Panc1 (cell line): ENCODE measurements at regions not wholly inside any gene's neighbourhood (a gene's known extent, or its start where the extent isn't known, plus 50 kb on each side); places are given as distances from the start of the nearest gene placed in this dataset.

ENCODE experiments used
- ATAC-seq: fragments of 200-7000 bp; cut with Tn5 transposase; 2 replicates; pipeline ENCODE4 v1.9.1; 2020; ENCODE audit warnings: mild to moderate bottlenecking, moderate library complexity
- BruUV-seq: library from RNA; stranded (reverse); fragments of 400-500 nt; replicated peaks from 2 replicates; lab custom pipeline; 2021; lab: Mats Ljungman, UMichigan
- CTCF ChIA-PET: fragments of 300-600 bp; sonication (Branson Sonifier 250); formaldehyde crosslinking; loops from one replicate; lab custom pipeline; 2022; ENCODE audit warnings: antibody characterized with exemption; lab: Charles Lee
- POLR2A ChIA-PET: fragments of 300-600 bp; sonication (Branson Sonifier 250); formaldehyde crosslinking; loops from one replicate; lab custom pipeline; 2022; ENCODE audit warnings: antibody characterized with exemption; lab: Charles Lee
- DNase-seq: peaks from one replicate; pipeline ENCODE4 v3.0.0-alpha.2; 2010; ENCODE audit warnings: low read depth, low spot score
- H3K27ac ChIP-seq: 2 replicates; pipeline ENCODE4 v1.5.1; 2011; ENCODE audit warnings: mild to moderate bottlenecking, low read length, inconsistent platforms
- H3K27me3 ChIP-seq: fragments of 200-500 bp; sonication (Bioruptor generic); 2 replicates; pipeline ENCODE4 v1.6.0; 2014; ENCODE audit warnings: low read length, inconsistent platforms; ENCODE audit not compliant: control insufficient read depth, insufficient read depth
- H3K36me3 ChIP-seq: fragments of 200-500 bp; sonication (Bioruptor generic); 2 replicates; pipeline ENCODE4 v1.5.1; 2014; ENCODE audit warnings: inconsistent platforms, mild to moderate bottlenecking, low read length, moderate library complexity; ENCODE audit not compliant: control insufficient read depth, insufficient read depth
- H3K4me1 ChIP-seq: 2 replicates; pipeline ENCODE4 v1.5.1; 2011; ENCODE audit warnings: inconsistent platforms, mild to moderate bottlenecking, low read length, moderate library complexity; ENCODE audit not compliant: control insufficient read depth, insufficient read depth
- H3K4me3 ChIP-seq, 2 experiments: 2 replicates each; pipeline ENCODE4 v1.5.1; 2011 to 2012; ENCODE audit warnings: low read depth in 2 of 2, low read length in 2 of 2, mild to moderate bottlenecking in 2 of 2, inconsistent platforms in 1 of 2, moderate library complexity in 1 of 2
- H3K9me3 ChIP-seq: fragments of 200-500 bp; sonication (Bioruptor generic); 2 replicates; pipeline ENCODE4 v1.5.1; 2014; ENCODE audit warnings: low read depth, mild to moderate bottlenecking, inconsistent platforms, low read length, moderate library complexity; ENCODE audit not compliant: control insufficient read depth, insufficient read depth
- POLR2AphosphoS5 ChIP-seq: IDR thresholded peaks from 2 replicates; pipeline ENCODE4 v1.6.1; 2012; ENCODE audit warnings: mild to moderate bottlenecking, low read depth, low read length, moderate library complexity
- SIN3A ChIP-seq: IDR thresholded peaks from 2 replicates; pipeline ENCODE4 v1.6.1; 2012; ENCODE audit warnings: low read depth, mild to moderate bottlenecking, low read length, moderate library complexity, borderline replicate concordance; ENCODE audit not compliant: insufficient read depth
- TCF7L2 ChIP-seq: IDR thresholded peaks from 2 replicates; pipeline ENCODE4 v1.6.1; 2011; ENCODE audit warnings: mild to moderate bottlenecking, low read depth, low read length, inconsistent platforms
- in situ Hi-C: cut with HindIII; loops from 2 replicates; pipeline ENCODE4 v1.10.0; 2016; ENCODE audit warnings: low sequenced_read_pairs, low pct_unique_long_range_greater_than_20kb
- intact Hi-C: fragments of 100-400 bp; cut with micrococcal nuclease; formaldehyde crosslinking; loops from one replicate; pipeline ENCODE4 v1.10.0; 2022; ENCODE audit not compliant: unreplicated experiment
- TF ChIP-seq, protein P1 (sequence below): fragments of 450-650 bp; IDR thresholded peaks from 2 replicates; pipeline ENCODE4 v1.5.1; 2017; ENCODE audit warnings: mild to moderate bottlenecking
- TF ChIP-seq, protein P2 (sequence below), 2 experiments: IDR thresholded peaks; 2 replicates each; pipeline ENCODE4 v1.6.1; 2011 to 2012; ENCODE audit warnings: low read depth in 2 of 2, control low read depth in 1 of 2, low read length in 1 of 2, mild to moderate bottlenecking in 1 of 2, moderate library complexity in 1 of 2; ENCODE audit not compliant: insufficient read depth in 1 of 2

DNA sequence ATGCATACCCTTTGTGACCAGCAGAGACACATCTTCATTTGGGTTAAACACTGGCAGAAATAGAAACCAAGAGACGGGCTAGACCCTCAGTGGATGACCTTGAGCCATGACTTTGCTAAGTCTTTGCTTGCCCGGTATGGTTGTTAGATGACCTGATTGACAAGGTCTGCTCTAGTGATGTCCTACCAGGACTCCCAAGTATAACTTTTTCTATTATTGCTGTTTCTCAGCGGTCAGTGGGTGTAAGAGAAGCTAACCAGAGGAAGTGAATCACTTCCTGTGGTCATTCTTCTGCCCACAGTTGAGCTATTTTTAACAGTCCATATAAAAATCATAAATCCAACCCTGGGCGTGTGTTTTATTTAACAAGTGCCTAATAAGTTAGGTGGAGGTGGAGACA is 126.2 kb upstream of the ETS2 start:
- DNase-seq: peak; percentile 24
- Histone ChIP-seq H3K27ac (no peak overlapping the region), H3K36me3 (no peaks in the 10 kb centered on the region), H3K4me3 (no peak overlapping the region), H3K27me3 (no peaks in the 10 kb centered on the region), H3K9me3 (no peaks in the 10 kb centered on the region), H3K4me1 (no peaks in the 10 kb centered on the region)
- no peak for ATAC-seq
- intact Hi-C loops (no loop called here), in situ Hi-C loops (no loop called here)
- CTCF ChIA-PET: no interaction called here
- TF ChIP-seq SIN3A (no peak), POLR2AphosphoS5 (no peak), TCF7L2 (no peak)
- TF ChIP-seq, protein P1, sequence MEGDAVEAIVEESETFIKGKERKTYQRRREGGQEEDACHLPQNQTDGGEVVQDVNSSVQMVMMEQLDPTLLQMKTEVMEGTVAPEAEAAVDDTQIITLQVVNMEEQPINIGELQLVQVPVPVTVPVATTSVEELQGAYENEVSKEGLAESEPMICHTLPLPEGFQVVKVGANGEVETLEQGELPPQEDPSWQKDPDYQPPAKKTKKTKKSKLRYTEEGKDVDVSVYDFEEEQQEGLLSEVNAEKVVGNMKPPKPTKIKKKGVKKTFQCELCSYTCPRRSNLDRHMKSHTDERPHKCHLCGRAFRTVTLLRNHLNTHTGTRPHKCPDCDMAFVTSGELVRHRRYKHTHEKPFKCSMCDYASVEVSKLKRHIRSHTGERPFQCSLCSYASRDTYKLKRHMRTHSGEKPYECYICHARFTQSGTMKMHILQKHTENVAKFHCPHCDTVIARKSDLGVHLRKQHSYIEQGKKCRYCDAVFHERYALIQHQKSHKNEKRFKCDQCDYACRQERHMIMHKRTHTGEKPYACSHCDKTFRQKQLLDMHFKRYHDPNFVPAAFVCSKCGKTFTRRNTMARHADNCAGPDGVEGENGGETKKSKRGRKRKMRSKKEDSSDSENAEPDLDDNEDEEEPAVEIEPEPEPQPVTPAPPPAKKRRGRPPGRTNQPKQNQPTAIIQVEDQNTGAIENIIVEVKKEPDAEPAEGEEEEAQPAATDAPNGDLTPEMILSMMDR: no peak
- TF ChIP-seq, protein P2, sequence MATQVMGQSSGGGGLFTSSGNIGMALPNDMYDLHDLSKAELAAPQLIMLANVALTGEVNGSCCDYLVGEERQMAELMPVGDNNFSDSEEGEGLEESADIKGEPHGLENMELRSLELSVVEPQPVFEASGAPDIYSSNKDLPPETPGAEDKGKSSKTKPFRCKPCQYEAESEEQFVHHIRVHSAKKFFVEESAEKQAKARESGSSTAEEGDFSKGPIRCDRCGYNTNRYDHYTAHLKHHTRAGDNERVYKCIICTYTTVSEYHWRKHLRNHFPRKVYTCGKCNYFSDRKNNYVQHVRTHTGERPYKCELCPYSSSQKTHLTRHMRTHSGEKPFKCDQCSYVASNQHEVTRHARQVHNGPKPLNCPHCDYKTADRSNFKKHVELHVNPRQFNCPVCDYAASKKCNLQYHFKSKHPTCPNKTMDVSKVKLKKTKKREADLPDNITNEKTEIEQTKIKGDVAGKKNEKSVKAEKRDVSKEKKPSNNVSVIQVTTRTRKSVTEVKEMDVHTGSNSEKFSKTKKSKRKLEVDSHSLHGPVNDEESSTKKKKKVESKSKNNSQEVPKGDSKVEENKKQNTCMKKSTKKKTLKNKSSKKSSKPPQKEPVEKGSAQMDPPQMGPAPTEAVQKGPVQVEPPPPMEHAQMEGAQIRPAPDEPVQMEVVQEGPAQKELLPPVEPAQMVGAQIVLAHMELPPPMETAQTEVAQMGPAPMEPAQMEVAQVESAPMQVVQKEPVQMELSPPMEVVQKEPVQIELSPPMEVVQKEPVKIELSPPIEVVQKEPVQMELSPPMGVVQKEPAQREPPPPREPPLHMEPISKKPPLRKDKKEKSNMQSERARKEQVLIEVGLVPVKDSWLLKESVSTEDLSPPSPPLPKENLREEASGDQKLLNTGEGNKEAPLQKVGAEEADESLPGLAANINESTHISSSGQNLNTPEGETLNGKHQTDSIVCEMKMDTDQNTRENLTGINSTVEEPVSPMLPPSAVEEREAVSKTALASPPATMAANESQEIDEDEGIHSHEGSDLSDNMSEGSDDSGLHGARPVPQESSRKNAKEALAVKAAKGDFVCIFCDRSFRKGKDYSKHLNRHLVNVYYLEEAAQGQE (IDR thresholded peaks at IDR 0.05; ENCODE audit: insufficient read depth in 1 of 2, low read depth in 2 of 2, low read length in 1 of 2): no peak
- no TSS peak for BruUV-seq
- POLR2A ChIA-PET: no interaction called here

DNA sequence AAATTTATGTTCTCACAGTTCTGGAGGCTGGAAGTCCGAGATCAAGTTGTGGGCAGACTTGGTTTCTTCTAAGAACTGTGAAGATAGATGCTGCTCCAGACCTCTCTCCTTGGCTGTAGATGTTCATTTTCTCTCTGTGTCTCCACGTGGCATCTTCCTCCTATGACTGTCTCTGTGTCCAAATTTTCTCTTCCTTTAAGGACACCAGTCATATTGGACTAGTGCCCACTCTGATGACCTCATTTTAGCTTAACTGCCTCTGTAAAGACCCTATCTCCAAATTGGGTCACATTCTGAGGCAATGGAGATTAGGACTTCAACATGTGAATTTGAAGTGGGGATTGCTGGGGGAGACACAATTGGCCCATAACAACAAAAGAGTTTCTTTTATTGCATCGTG is 125.3 kb upstream of the ETS2 start:
- ChIA-PET CTCF (no interaction called here), POLR2A (no interaction called here)
- ATAC-seq: no peak
- intact Hi-C loops (no loop called here), in situ Hi-C loops (no loop called here)
- no peak for DNase-seq
- Histone ChIP-seq H3K36me3 (no peaks in the 10 kb centered on the region), H3K4me3 (no peak overlapping the region), H3K4me1 (no peaks in the 10 kb centered on the region), H3K9me3 (no peaks in the 10 kb centered on the region), H3K27ac (no peak overlapping the region), H3K27me3 (no peaks in the 10 kb centered on the region)
- no TSS peak for BruUV-seq
- no peak for TF ChIP-seq TCF7L2
- TF ChIP-seq POLR2AphosphoS5: no peak
- TF ChIP-seq, protein P2 (IDR thresholded peaks at IDR 0.05; ENCODE audit: insufficient read depth in 1 of 2, low read depth in 2 of 2, low read length in 1 of 2): no peak
- TF ChIP-seq, protein P1: no peak
- no peak for TF ChIP-seq SIN3A
